Transverse colon (tissue), 4 donors: ENCODE measurements at regions not wholly inside any gene's neighbourhood (a gene's known extent, or its start where the extent isn't known, plus 50 kb on each side); places are given as distances from the start of the nearest gene placed in this dataset.

Source experiments
- CTCF ChIP-seq, 5 experiments: fragments of 200-600 bp in 3 of 5; fragments of 450-650 bp in 2 of 5; sonication (generic) in 3 of 5; IDR thresholded peaks; 1 replicate in 2 of 5; 2 replicates in 3 of 5; pipeline ENCODE4 v1.5.1; 2016 to 2017; ENCODE audit warnings: antibody characterized with exemption in 5 of 5, inconsistent platforms in 3 of 5, mild to moderate bottlenecking in 2 of 5, moderate library complexity in 1 of 5
- EP300 ChIP-seq: sonication (generic); formaldehyde crosslinking; IDR thresholded peaks from one replicate; pipeline ENCODE4 v1.6.1; 2017; ENCODE audit warnings: antibody characterized with exemption, low read depth
- POLR2A ChIP-seq: fragments of 450-650 bp; IDR thresholded peaks from one replicate; pipeline ENCODE4 v1.6.1; 2016; ENCODE audit warnings: antibody characterized with exemption, mild to moderate bottlenecking, moderate library complexity
- POLR2AphosphoS5 ChIP-seq, 3 donors: sonication (generic); formaldehyde crosslinking; IDR thresholded peaks; one replicate each; pipeline ENCODE4 v1.6.1; 2016; ENCODE audit warnings: antibody characterized with exemption in 3 of 3

GRCh38 chr6:51268666-51269065 lies 450.0 kb downstream of the TFAP2B start:
- no peak for TF ChIP-seq POLR2A
- TF ChIP-seq CTCF (IDR thresholded peaks at IDR 0.05): no peak
- no peak for TF ChIP-seq POLR2AphosphoS5 (IDR thresholded peaks at IDR 0.05)
- no peak for TF ChIP-seq EP300
